ENCODE measurements at regions not wholly inside any gene's neighbourhood (a gene's known extent, or its start where the extent isn't known, plus 50 kb on each side); places are given as distances from the start of the nearest gene placed in this dataset.
"Not testable (repeated sequence)": the region's sequence is repeated elsewhere in the genome, so short reads cannot be mapped to it uniquely, and the experiment has no call there.

DNA sequence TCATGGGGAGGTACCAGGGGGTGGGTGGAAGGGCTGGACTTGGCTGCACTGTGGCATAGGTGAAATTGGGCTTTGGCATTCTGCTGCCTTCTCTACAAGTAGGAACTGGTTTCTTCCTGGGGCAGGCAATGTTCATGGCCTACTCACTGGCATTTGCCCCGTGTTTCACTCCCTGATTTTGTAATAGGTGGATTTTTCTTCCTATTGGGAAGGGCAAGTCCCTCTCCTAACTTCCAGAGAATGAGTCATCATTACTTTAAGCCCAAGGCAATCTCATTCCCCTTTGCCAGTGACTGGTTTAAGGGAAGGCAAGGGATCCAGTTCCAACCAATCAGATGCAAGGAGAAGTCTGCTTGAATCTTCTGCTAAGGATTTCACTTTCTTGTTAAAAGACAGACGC is 67.9 kb upstream of the ANKRD55 start:
- Histone ChIP-seq H4K20me1 (ENCODE audit: insufficient read depth, low read length) (no peaks in the 10 kb centered on the region), H3K4me1 (ENCODE audit: insufficient read depth, low read length) (no peaks in the 10 kb centered on the region), H3K4me2 (ENCODE audit: insufficient read depth, low read length) (no peak overlapping the region), H3K27me3 (ENCODE audit: insufficient read depth, low read length) (no peaks in the 10 kb centered on the region), H3K27ac (ENCODE audit: low read depth, low read length) (no peak overlapping the region), H3K4me3 (ENCODE audit: insufficient read depth, low read length) (no peak overlapping the region), H2AFZ (ENCODE audit: low read length) (no peak overlapping the region), H3K79me2 (ENCODE audit: insufficient read depth, low read length) (no peaks in the 10 kb centered on the region), H3K9me3 (ENCODE audit: low read depth, low read length) (no peaks in the 10 kb centered on the region), H3K36me3 (ENCODE audit: insufficient read depth, low read length) (no peaks in the 10 kb centered on the region)
- DNase-seq (ENCODE audit: insufficient read length, low spot score, missing footprints): peak; percentile 44
- no peak for TF ChIP-seq CTCF (IDR thresholded peaks at IDR 0.05; ENCODE audit: extremely low read depth, low read depth, low read length)

DNA sequence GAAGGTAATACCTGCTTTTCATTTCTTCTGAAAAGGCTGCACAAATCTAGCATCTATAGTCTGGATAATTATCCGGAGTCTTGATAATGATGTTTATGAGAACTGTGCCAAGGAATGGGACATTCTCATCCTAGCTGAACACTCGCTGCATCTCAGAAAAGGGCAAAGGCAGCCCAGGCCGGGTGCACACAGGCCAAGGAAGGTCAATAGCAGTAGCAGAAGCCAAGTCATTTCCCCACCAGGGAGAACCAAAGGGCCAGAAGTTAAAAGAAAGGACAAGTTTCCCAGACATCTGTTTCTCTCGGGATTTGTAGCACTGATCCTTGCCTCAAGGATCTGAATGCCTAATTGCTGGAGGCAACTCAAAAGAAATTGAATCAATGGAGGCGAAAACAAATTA is 66.1 kb upstream of the ANKRD55 start:
- no peaks in the 10 kb centered on the region for H3K27me3 ChIP-seq (ENCODE audit: insufficient read depth, low read length)
- H2AFZ ChIP-seq (ENCODE audit: low read length): peak overlapping the region; percentile 15
- H3K36me3 ChIP-seq (ENCODE audit: insufficient read depth, low read length): no peaks in the 10 kb centered on the region
- no peaks in the 10 kb centered on the region for H3K4me1 ChIP-seq (ENCODE audit: insufficient read depth, low read length)
- H3K27ac ChIP-seq (ENCODE audit: low read depth, low read length): no peak overlapping the region
- peak; percentile 55 for DNase-seq (ENCODE audit: insufficient read length, low spot score, missing footprints)
- H4K20me1 ChIP-seq (ENCODE audit: insufficient read depth, low read length): no peaks in the 10 kb centered on the region
- no peak for TF ChIP-seq CTCF (IDR thresholded peaks at IDR 0.05; ENCODE audit: extremely low read depth, low read depth, low read length)
- no peaks in the 10 kb centered on the region for H3K9me3 ChIP-seq (ENCODE audit: low read depth, low read length)
- H3K4me3 ChIP-seq (ENCODE audit: insufficient read depth, low read length): no peak overlapping the region
- H3K4me2 ChIP-seq (ENCODE audit: insufficient read depth, low read length): no peak overlapping the region
- no peaks in the 10 kb centered on the region for H3K79me2 ChIP-seq (ENCODE audit: insufficient read depth, low read length)

- no peak overlapping the region for H3K4me2 ChIP-seq (ENCODE audit: insufficient read depth, low read length)
- peak; percentile 66 for DNase-seq (ENCODE audit: insufficient read length, low spot score, missing footprints)
- H3K27ac ChIP-seq (ENCODE audit: low read depth, low read length): no peak overlapping the region
- no peaks in the 10 kb centered on the region for H3K27me3 ChIP-seq (ENCODE audit: insufficient read depth, low read length)
- H2AFZ ChIP-seq (ENCODE audit: low read length): peak overlapping the region; percentile 51
- TF ChIP-seq CTCF (IDR thresholded peaks at IDR 0.05; ENCODE audit: extremely low read depth, low read depth, low read length): no peak
- H3K79me2 ChIP-seq (ENCODE audit: insufficient read depth, low read length): no peaks in the 10 kb centered on the region
- H3K36me3 ChIP-seq (ENCODE audit: insufficient read depth, low read length): no peaks in the 10 kb centered on the region
- no peaks in the 10 kb centered on the region for H3K9me3 ChIP-seq (ENCODE audit: low read depth, low read length)
- no peaks in the 10 kb centered on the region for H4K20me1 ChIP-seq (ENCODE audit: insufficient read depth, low read length)
- H3K4me3 ChIP-seq (ENCODE audit: insufficient read depth, low read length): no peak overlapping the region
- no peaks in the 10 kb centered on the region for H3K4me1 ChIP-seq (ENCODE audit: insufficient read depth, low read length)
These were observed 65.4 kb upstream of the ANKRD55 start for GRCh38 chr5:56298336-56299090.

- no peak overlapping the region for H2AFZ ChIP-seq (ENCODE audit: low read length)
- no peaks in the 10 kb centered on the region for H3K36me3 ChIP-seq (ENCODE audit: insufficient read depth, low read length)
- no peaks in the 10 kb centered on the region for H3K9me3 ChIP-seq (ENCODE audit: low read depth, low read length)
- no peaks in the 10 kb centered on the region for H3K4me1 ChIP-seq (ENCODE audit: insufficient read depth, low read length)
- H3K4me2 ChIP-seq (ENCODE audit: insufficient read depth, low read length): no peak overlapping the region
- TF ChIP-seq CTCF (IDR thresholded peaks at IDR 0.05; ENCODE audit: extremely low read depth, low read depth, low read length): no peak
- no peak overlapping the region for H3K27ac ChIP-seq (ENCODE audit: low read depth, low read length)
- H3K27me3 ChIP-seq (ENCODE audit: insufficient read depth, low read length): no peaks in the 10 kb centered on the region
- no peak for DNase-seq (ENCODE audit: insufficient read length, low spot score, missing footprints)
- H3K4me3 ChIP-seq (ENCODE audit: insufficient read depth, low read length): no peak overlapping the region
- H3K79me2 ChIP-seq (ENCODE audit: insufficient read depth, low read length): no peaks in the 10 kb centered on the region
- H4K20me1 ChIP-seq (ENCODE audit: insufficient read depth, low read length): no peaks in the 10 kb centered on the region
These were observed 64.7 kb upstream of the ANKRD55 start for GRCh38 chr5:56297851-56298250.

GRCh38 chr5:56295311-56295710 is 62.2 kb upstream of the ANKRD55 start:
- H3K4me3 ChIP-seq (ENCODE audit: insufficient read depth, low read length); H4K20me1 ChIP-seq (ENCODE audit: insufficient read depth, low read length); H3K9me3 ChIP-seq (ENCODE audit: low read depth, low read length); H3K4me2 ChIP-seq (ENCODE audit: insufficient read depth, low read length); H3K27me3 ChIP-seq (ENCODE audit: insufficient read depth, low read length); DNase-seq (ENCODE audit: insufficient read length, low spot score, missing footprints); H3K27ac ChIP-seq (ENCODE audit: low read depth, low read length); H2AFZ ChIP-seq (ENCODE audit: low read length); H3K79me2 ChIP-seq (ENCODE audit: insufficient read depth, low read length); H3K36me3 ChIP-seq (ENCODE audit: insufficient read depth, low read length); H3K4me1 ChIP-seq (ENCODE audit: insufficient read depth, low read length): not testable (repeated sequence)

Measured in osteoblast (primary cell).